Heart left ventricle (tissue), 13 donors: ENCODE measurements at regions not wholly inside any gene's neighbourhood (a gene's known extent, or its start where the extent isn't known, plus 50 kb on each side); places are given as distances from the start of the nearest gene placed in this dataset.

Source experiments
- POLR2A ChIP-seq, 2 donors: fragments of 450-650 bp; IDR thresholded peaks; one replicate each; pipeline ENCODE4 v1.6.1; 2017; ENCODE audit warnings: antibody characterized with exemption in 2 of 2, mild to moderate bottlenecking in 2 of 2, moderate library complexity in 2 of 2
- TF ChIP-seq, protein P1 (sequence below), 12 donors: fragments of 200-600 bp; sonication (generic) in 4 of 12; IDR thresholded peaks; one replicate each; pipeline versions ENCODE4 v1.5.0 to v1.8.0; 2018 to 2022; ENCODE audit warnings: antibody characterized with exemption in 12 of 12, mild to moderate bottlenecking in 5 of 12
- donor health status: ischemic (EF 13 %, LVEDD 7.1; RV severe dilation, severe dysfunction).
- donor health status: DM: no; HTN: yes; CAD: no.
- donor health status: DM: no; HTN: no; CAD: no.
- donor health status: ischemic (EF 25% LVEDD 6.9; RV normal size, moderate dysfunction).
- donor health status: ischemic (EF 25% LVEDD 5.7; RV mildly dilated, moderate dysfunction).
- donor health status: ischemic (EF 35%, LVEDD 5.7; RV mildly dilated, moderate dysfunction).
- donor health status: nonischemic (EF 11% LVEDD 7.7; RV severe dilation, severe dysfunction).
- donor health status: DM: yes; HTN: yes; CAD: no.
- donor health status: PGD.
- donor health status: ischemic (EF 29% LVEDD 5.4; RV normal size, mild dysfunction).
- donor health status: nonischemic (EF 23%, LVEDD 6.1; RV moderate dilation, normal function).

DNA sequence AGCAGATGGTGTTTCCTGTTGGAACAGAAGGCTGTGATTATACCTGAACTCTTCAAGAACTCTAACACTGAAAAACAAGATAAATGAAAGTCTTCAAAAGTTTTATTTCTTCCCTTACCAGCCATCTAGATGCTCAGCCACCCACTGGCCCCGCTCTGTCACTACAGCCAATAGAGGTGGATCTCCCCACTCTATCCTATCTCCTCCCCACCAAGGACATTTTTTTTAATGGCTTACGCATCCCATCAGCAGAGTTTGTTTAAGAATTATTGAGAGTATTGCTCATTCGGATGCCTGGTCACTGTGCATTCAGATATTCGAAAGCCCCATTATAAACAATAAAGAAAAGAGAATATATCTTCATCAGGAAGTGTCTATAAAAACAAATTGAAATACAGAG, 159.4 kb downstream of the RASEF start:
- TF ChIP-seq, protein P1, sequence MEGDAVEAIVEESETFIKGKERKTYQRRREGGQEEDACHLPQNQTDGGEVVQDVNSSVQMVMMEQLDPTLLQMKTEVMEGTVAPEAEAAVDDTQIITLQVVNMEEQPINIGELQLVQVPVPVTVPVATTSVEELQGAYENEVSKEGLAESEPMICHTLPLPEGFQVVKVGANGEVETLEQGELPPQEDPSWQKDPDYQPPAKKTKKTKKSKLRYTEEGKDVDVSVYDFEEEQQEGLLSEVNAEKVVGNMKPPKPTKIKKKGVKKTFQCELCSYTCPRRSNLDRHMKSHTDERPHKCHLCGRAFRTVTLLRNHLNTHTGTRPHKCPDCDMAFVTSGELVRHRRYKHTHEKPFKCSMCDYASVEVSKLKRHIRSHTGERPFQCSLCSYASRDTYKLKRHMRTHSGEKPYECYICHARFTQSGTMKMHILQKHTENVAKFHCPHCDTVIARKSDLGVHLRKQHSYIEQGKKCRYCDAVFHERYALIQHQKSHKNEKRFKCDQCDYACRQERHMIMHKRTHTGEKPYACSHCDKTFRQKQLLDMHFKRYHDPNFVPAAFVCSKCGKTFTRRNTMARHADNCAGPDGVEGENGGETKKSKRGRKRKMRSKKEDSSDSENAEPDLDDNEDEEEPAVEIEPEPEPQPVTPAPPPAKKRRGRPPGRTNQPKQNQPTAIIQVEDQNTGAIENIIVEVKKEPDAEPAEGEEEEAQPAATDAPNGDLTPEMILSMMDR (IDR thresholded peaks at IDR 0.05), result no peak
- no peak for TF ChIP-seq POLR2A (IDR thresholded peaks at IDR 0.05)
